HCT116 (cell line): ENCODE measurements at regions not wholly inside any gene's neighbourhood (a gene's known extent, or its start where the extent isn't known, plus 50 kb on each side); places are given as distances from the start of the nearest gene placed in this dataset.

Source experiments
- ATAC-seq: fragments of 200-7000 bp; cut with Tn5 transposase; 2 replicates; pipeline ENCODE4 v1.9.1; 2020; ENCODE audit warnings: mild to moderate bottlenecking, moderate library complexity
- BruUV-seq: library from RNA; stranded (reverse); fragments of 400-500 nt; replicated peaks from 2 replicates; lab custom pipeline; 2021; lab: Mats Ljungman, UMichigan
- CTCF ChIA-PET: fragments of 300-600 bp; sonication (Branson Sonifier 250); formaldehyde crosslinking; loops from one replicate; lab custom pipeline; 2021; ENCODE audit warnings: antibody characterized with exemption; lab: Charles Lee
- POLR2A ChIA-PET: fragments of 300-600, 350-600 bp; sonication (Branson Sonifier 250); formaldehyde crosslinking; loops from one replicate; lab custom pipeline; 2021; ENCODE audit warnings: antibody characterized with exemption; lab: Charles Lee
- RAD21 ChIA-PET, 2 experiments: fragments of 300-600 bp; sonication (Branson Sonifier 250); formaldehyde crosslinking; loops; one replicate each; lab custom pipeline; 2023; ENCODE audit warnings: low total read pairs in 2 of 2; ENCODE audit not compliant: uncharacterized antibody in 2 of 2, unreplicated experiment in 2 of 2, low non-redundant PET in 1 of 2; lab: Charles Lee
- DNase-seq: peaks from one replicate; pipeline ENCODE4 v3.0.0-alpha.2; 2010; ENCODE audit warnings: low read depth, low spot score
- H2AFZ ChIP-seq: fragments of 200-600 bp; shearing (Covaris generic), sonication (generic); 2 replicates; pipeline ENCODE4 v1.6.1; 2017; ENCODE audit warnings: low read depth, mixed run types, mixed read lengths, antibody characterized with exemption, low read length; ENCODE audit not compliant: poor library complexity, severe bottlenecking
- H3K27ac ChIP-seq: 2 replicates; pipeline ENCODE4 v1.5.1; 2012; ENCODE audit warnings: low read depth, low read length
- H3K27me3 ChIP-seq: fragments of 200-600 bp; sonication (generic); 2 replicates; pipeline ENCODE4 v1.6.1; 2016; ENCODE audit warnings: mixed run types, low read length, mixed read lengths; ENCODE audit not compliant: insufficient read depth
- H3K36me3 ChIP-seq, 2 experiments: fragments of 200-500 bp in 1 of 2; fragments of 200-600 bp in 1 of 2; sonication (Bioruptor generic) in 1 of 2; sonication (generic) in 1 of 2; 2 replicates each; pipeline versions ENCODE4 v1.5.1 to v1.6.1; 2014 to 2016; ENCODE audit warnings: low read length in 2 of 2, inconsistent platforms in 1 of 2, mixed read lengths in 1 of 2, mixed run types in 1 of 2; ENCODE audit not compliant: insufficient read depth in 2 of 2, control insufficient read depth in 1 of 2
- H3K4me1 ChIP-seq, 2 experiments: fragments of 200-600 bp in 1 of 2; sonication (generic) in 1 of 2; 2 replicates each; pipeline versions ENCODE4 v1.5.1 to v1.6.1; 2012 to 2017; ENCODE audit warnings: low read length in 2 of 2, inconsistent platforms in 1 of 2, mild to moderate bottlenecking in 1 of 2, mixed read lengths in 1 of 2, mixed run types in 1 of 2, moderate library complexity in 1 of 2; ENCODE audit not compliant: insufficient read depth in 2 of 2, control insufficient read depth in 1 of 2
- H3K4me2 ChIP-seq: fragments of 200-600 bp; sonication (generic); 2 replicates; pipeline ENCODE4 v1.6.1; 2017; ENCODE audit warnings: mixed run types, low read length, mixed read lengths
- H3K4me3 ChIP-seq, 2 experiments: fragments of 200-600 bp in 1 of 2; sonication (generic) in 1 of 2; replicated peaks in 1 of 2; 2 replicates each; pipeline ENCODE4 v1.5.1; 2011 to 2016; ENCODE audit warnings: low read length in 2 of 2, control low read depth in 1 of 2, low read depth in 1 of 2, mild to moderate bottlenecking in 1 of 2, mixed read lengths in 1 of 2, mixed run types in 1 of 2
- H3K79me2 ChIP-seq: fragments of 200-600 bp; sonication (generic); 2 replicates; pipeline ENCODE4 v1.6.1; 2017; ENCODE audit warnings: mild to moderate bottlenecking, mixed run types, low read length, moderate library complexity, mixed read lengths; ENCODE audit not compliant: insufficient read depth
- H3K9ac ChIP-seq: fragments of 200-600 bp; sonication (generic); 2 replicates; pipeline ENCODE4 v1.6.1; 2016; ENCODE audit warnings: low read length, mixed read lengths
- H3K9me2 ChIP-seq: fragments of 200-600 bp; sonication (generic), shearing (Covaris generic); 2 replicates; pipeline ENCODE4 v1.6.1; 2017; ENCODE audit warnings: mixed run types, mild to moderate bottlenecking, moderate library complexity; ENCODE audit not compliant: insufficient read depth
- H3K9me3 ChIP-seq, 2 experiments: fragments of 200-500 bp in 1 of 2; fragments of 200-600 bp in 1 of 2; sonication (Bioruptor generic) in 1 of 2; sonication (generic) in 1 of 2; 2 replicates each; pipeline ENCODE4 v1.6.1; 2014 to 2017; ENCODE audit warnings: low read length in 2 of 2, mixed read lengths in 2 of 2, inconsistent platforms in 1 of 2, low read depth in 1 of 2, mild to moderate bottlenecking in 1 of 2, mixed run types in 1 of 2, moderate library complexity in 1 of 2; ENCODE audit not compliant: control insufficient read depth in 1 of 2, insufficient read depth in 1 of 2
- H4K20me1 ChIP-seq: fragments of 200-600 bp; sonication (generic), shearing (Covaris generic); 2 replicates; pipeline ENCODE4 v1.6.1; 2017; ENCODE audit warnings: mixed run types, mild to moderate bottlenecking, moderate library complexity; ENCODE audit not compliant: insufficient read depth
- CBX3 ChIP-seq: IDR thresholded peaks from 2 replicates; pipeline ENCODE4 v1.6.1; 2012; ENCODE audit warnings: low read depth
- CEBPB ChIP-seq: IDR thresholded peaks from 2 replicates; pipeline ENCODE4 v1.6.1; 2012; ENCODE audit warnings: low read depth
- EGR1 ChIP-seq: IDR thresholded peaks from 2 replicates; pipeline ENCODE4 v1.6.1; 2012; ENCODE audit warnings: low read depth
- ELF1 ChIP-seq: IDR thresholded peaks from 2 replicates; pipeline ENCODE4 v1.6.1; 2012; ENCODE audit warnings: low read depth, borderline replicate concordance
- EZH2 ChIP-seq: fragments of 200-600 bp; sonication (generic); IDR thresholded peaks from 2 replicates; pipeline ENCODE4 v1.6.1; 2017; ENCODE audit warnings: antibody characterized with exemption, mixed run types
- EZH2phosphoT487 ChIP-seq: fragments of 200-600 bp; IDR thresholded peaks from 2 replicates; pipeline ENCODE4 v1.6.1; 2018; ENCODE audit warnings: antibody characterized with exemption, borderline replicate concordance
- JUND ChIP-seq: IDR thresholded peaks from 2 replicates; pipeline ENCODE4 v1.6.1; 2012
- POLR2A ChIP-seq: IDR thresholded peaks from 2 replicates; pipeline ENCODE4 v1.7.0; 2011; ENCODE audit warnings: borderline replicate concordance; ENCODE audit not compliant: insufficient read depth, insufficient read length; ENCODE audit errors: extremely low read depth
- POLR2AphosphoS5 ChIP-seq: IDR thresholded peaks from 2 replicates; pipeline ENCODE4 v1.6.1; 2011; ENCODE audit warnings: mild to moderate bottlenecking, low read depth, low read length, moderate library complexity
- SIN3A ChIP-seq: IDR thresholded peaks from 2 replicates; pipeline ENCODE4 v1.6.1; 2012; ENCODE audit warnings: low read depth
- SP1 ChIP-seq: IDR thresholded peaks from 2 replicates; pipeline ENCODE4 v1.6.1; 2012; ENCODE audit warnings: low read depth
- SRF ChIP-seq: IDR thresholded peaks from 2 replicates; pipeline ENCODE4 v1.6.1; 2012; ENCODE audit warnings: low read depth
- TCF7L2 ChIP-seq: IDR thresholded peaks from 2 replicates; pipeline ENCODE4 v1.7.0; 2011; ENCODE audit warnings: borderline replicate concordance, inconsistent platforms; ENCODE audit not compliant: insufficient read depth, insufficient read length; ENCODE audit errors: extremely low read depth
- YY1 ChIP-seq: IDR thresholded peaks from 2 replicates; pipeline ENCODE4 v1.6.1; 2011; ENCODE audit warnings: low read length, low read depth, moderate library complexity, mild to moderate bottlenecking; ENCODE audit not compliant: insufficient replicate concordance; ENCODE audit errors: extremely low read depth
- ZFX ChIP-seq: fragments of 450-650 bp; IDR thresholded peaks from 2 replicates; pipeline ENCODE4 v1.6.1; 2017
- intact Hi-C: fragments of 100-400 bp; cut with micrococcal nuclease; formaldehyde crosslinking; loops from 2 replicates; pipeline ENCODE4 v1.10.0; 2022
- TF ChIP-seq, protein P1 (sequence below): IDR thresholded peaks from 2 replicates; pipeline ENCODE4 v1.6.1; 2011; ENCODE audit warnings: mild to moderate bottlenecking, low read length, moderate library complexity; ENCODE audit not compliant: insufficient replicate concordance; ENCODE audit errors: extremely low read depth

- DNase-seq (no peak), ATAC-seq (no peak)
- no peak overlapping the region for H3K9ac ChIP-seq
- ChIA-PET POLR2A (no interaction called here), RAD21 (no interaction called here), CTCF (no interaction called here)
- H3K79me2 ChIP-seq, result no peaks in the 10 kb centered on the region
- no peaks in the 10 kb centered on the region for H3K9me2 ChIP-seq
- H3K27me3 ChIP-seq, result no peaks in the 10 kb centered on the region
- no peak overlapping the region for H3K4me2 ChIP-seq
- H3K36me3 ChIP-seq, result no peaks in the 10 kb centered on the region
- H3K9me3 ChIP-seq, result no peaks in the 10 kb centered on the region
- intact Hi-C loops, result no loop called here
- H3K4me1 ChIP-seq, result peaks cover 0 to 5% of the 10 kb centered on the region in 2 experiments; a peak in 1 of 4 replicates
- H2AFZ ChIP-seq, result no peak overlapping the region
- no peaks in the 10 kb centered on the region for H4K20me1 ChIP-seq
- no peak overlapping the region for H3K27ac ChIP-seq
- H3K4me3 ChIP-seq, result no peak overlapping the region
- no TSS peak for BruUV-seq
- no peak for TF ChIP-seq SIN3A
- TF ChIP-seq ZFX, result no peak
- no peak for TF ChIP-seq SRF
- TF ChIP-seq, protein P1, sequence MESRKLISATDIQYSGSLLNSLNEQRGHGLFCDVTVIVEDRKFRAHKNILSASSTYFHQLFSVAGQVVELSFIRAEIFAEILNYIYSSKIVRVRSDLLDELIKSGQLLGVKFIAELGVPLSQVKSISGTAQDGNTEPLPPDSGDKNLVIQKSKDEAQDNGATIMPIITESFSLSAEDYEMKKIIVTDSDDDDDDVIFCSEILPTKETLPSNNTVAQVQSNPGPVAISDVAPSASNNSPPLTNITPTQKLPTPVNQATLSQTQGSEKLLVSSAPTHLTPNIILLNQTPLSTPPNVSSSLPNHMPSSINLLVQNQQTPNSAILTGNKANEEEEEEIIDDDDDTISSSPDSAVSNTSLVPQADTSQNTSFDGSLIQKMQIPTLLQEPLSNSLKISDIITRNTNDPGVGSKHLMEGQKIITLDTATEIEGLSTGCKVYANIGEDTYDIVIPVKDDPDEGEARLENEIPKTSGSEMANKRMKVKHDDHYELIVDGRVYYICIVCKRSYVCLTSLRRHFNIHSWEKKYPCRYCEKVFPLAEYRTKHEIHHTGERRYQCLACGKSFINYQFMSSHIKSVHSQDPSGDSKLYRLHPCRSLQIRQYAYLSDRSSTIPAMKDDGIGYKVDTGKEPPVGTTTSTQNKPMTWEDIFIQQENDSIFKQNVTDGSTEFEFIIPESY, result no peak
- no peak for TF ChIP-seq CBX3
- no peak for TF ChIP-seq SP1
- TF ChIP-seq EZH2phosphoT487, result no peak
- TF ChIP-seq JUND, result no peak
- TF ChIP-seq YY1, result no peak
- no peak for TF ChIP-seq POLR2A
- TF ChIP-seq ELF1, result no peak
- no peak for TF ChIP-seq EZH2
- no peak for TF ChIP-seq CEBPB
- TF ChIP-seq EGR1, result no peak
- TF ChIP-seq TCF7L2, result no peak
- TF ChIP-seq POLR2AphosphoS5, result no peak
Measured at GRCh38 chr5:145433077-145433476, 402.1 kb downstream of the PRELID2 start.
